ENCODE measurements at regions not wholly inside any gene's neighbourhood (a gene's known extent, or its start where the extent isn't known, plus 50 kb on each side); places are given as distances from the start of the nearest gene placed in this dataset.

DNA sequence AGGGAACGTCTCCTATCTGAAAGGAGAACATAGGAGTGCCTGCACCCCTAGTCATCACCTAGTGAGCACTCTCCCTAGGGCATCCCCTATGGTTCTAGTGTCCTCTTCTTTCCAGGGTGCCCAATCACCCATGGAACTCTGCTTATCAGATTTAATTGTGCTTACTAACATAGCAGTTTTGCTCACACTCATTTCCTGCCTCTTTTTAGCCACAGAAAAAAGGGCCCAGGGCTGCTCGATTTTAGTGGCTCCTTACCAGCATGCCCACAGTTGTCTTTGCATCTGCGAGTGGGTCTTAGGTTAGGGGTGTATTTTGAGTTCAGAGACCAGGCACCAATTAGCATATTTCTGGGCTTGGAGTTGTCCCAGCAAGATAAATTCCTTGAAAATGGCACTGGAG lies 1110.2 kb downstream of the TAF11L14 start:
- intact Hi-C loops (cut with DNase I): no loop called here
- DNase-seq (ENCODE audit: missing footprints) (no peak), ATAC-seq (no peak)

GRCh38 chr5:18745042-18745987 lies 1111.1 kb downstream of the TAF11L14 start:
- intact Hi-C loops (cut with DNase I): no loop called here
- no peak for DNase-seq (ENCODE audit: missing footprints)
- peak; percentile 26 for ATAC-seq

DNA sequence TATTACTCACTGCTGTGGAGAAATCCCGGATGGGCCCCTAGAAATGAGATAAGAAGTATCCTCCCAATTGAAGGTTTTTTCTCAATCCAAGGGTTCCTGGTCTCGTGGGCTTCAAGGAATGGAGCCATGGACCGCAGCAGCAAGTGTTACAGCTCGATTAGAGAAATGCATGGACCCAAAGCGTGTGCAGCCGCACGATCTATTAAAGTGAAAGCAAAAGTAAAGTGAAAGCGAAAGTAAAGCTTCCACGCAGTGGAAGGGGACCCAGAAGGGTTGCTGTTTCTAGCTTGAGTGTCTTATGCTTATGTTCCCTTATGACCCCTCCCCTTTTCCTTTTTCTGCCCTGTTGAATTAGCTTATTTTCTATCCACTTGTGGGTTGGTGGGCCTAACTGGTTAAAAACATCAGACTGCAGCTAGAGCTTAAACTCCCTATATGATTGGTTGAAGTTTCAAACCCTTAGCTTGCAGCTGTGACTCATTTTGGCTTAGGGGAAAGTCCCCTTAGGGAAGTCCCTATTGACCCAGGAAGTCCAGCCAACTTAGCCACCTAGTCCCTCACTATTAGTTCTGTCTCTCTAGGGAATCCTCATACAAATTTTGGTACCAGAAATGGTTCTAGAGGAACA lies 1111.8 kb downstream of the TAF11L14 start:
- intact Hi-C loops (cut with DNase I): no loop called here
- peak; percentile 44 for ATAC-seq
- peak; percentile 58 for DNase-seq (ENCODE audit: missing footprints)

DNA sequence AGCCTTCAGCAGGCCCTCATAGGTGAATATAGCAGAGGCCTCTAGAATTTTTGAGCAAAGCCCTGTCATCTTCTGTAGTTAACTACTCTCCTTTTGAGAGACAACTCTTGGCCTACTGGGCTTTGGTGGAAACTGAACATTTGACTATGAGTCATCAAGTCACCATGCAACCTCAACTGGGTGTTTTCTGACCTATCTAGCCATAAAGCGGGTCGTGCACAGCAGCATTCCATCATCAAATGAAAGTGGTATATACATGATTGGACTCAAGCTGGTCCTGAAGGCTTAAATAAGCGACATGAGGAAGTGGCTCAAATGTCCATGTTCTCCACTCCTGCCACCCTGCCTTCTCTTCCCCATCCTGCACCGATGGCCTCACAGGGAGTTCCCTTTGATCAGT lies 1115.5 kb downstream of the TAF11L14 start:
- DNase-seq (ENCODE audit: missing footprints): no peak
- ATAC-seq: no peak
- intact Hi-C loops (cut with DNase I): no loop called here

GRCh38 chr5:18752317-18752716 lies 1118.1 kb downstream of the TAF11L14 start:
- DNase-seq (ENCODE audit: missing footprints) (no peak), ATAC-seq (no peak)
- intact Hi-C loops (cut with DNase I): no loop called here

DNA sequence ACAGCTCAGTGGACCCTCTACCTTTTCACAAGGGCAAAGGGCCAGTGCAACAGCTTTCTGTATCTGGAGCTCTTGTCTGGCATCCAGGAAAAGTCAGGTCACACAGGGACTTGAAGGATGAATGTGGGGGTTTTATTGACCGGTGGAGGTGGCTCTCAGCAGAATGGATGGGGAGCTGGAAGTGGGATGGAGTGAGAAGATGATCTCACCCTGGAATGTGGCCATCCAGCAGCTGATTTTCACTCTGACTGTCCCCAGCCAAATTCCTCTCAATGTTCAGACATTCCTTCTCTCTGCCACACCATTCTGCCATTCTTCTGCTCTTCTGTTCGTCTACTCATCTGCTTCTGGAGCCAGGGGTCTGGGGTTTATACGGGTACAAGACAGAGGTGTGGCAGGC lies 1119.9 kb downstream of the TAF11L14 start:
- intact Hi-C loops (cut with DNase I): no loop called here
- no peak for ATAC-seq
- no peak for DNase-seq (ENCODE audit: missing footprints)

DNA sequence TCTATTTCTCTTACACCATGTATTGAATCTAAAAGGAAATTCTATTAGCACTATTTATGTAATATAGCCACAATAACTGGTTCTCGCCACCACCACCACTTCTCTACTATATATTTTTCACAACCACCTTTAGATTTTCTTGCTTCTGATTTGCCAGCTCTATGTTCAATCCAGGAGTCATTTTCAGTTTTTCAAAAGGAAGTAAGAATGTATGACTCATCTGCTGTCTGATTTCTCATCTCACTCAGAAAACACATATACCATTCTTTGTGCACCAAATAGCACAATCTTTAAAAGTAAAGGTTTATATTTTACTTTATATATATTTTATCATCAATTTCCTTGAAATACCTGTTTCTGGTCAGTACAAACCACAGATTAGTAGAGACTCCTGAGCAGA lies 1127.5 kb downstream of the TAF11L14 start:
- ATAC-seq (no peak), DNase-seq (ENCODE audit: missing footprints) (no peak)
- intact Hi-C loops (cut with DNase I): no loop called here

GRCh38 chr5:18764161-18764560 lies 1129.9 kb downstream of the TAF11L14 start:
- DNase-seq (ENCODE audit: missing footprints) (no peak), ATAC-seq (no peak)
- intact Hi-C loops (cut with DNase I): no loop called here

DNA sequence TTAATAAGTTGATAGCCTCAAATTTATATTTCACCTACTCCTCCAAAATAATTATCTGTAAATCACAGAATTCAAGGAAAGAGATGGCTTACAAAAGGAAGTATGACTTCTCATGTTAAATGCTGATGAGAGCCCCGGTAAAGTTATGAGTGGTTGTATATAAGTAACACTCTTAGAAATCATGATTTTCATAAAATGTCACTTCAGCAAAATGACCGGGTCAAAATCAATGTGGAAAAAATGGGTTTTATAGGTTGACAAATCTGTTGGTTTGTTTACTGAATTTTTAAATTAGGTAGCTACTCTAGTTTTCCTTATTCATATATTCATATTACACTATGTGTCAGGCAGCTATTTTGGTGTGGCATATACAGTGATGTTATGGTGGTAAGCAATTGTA lies 1131.0 kb downstream of the TAF11L14 start:
- DNase-seq (ENCODE audit: missing footprints): no peak
- no peak for ATAC-seq
- intact Hi-C loops (cut with DNase I): no loop called here

DNA sequence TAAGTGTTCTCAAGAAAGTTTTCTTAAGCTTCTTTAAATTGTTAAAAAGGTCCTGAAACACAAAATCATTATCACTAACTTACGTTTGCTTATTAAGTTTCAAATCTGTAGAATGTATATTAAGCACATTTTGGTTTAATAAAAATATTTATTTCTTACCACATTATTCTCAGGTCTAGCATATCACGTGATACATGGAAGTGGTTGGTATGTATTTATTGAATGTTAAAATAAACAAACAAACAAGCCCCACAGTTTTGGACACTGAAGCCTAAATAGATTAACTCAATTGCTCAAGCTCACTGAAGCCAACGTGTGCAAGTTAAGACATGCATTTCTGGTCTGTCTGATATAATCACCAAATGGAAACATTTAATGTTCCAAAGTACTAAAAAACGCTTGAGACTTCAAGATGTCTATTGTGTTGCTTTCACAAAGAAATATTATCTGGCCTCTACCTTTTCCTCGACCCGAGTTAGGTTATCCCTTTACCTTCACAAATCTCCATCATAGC lies 1136.9 kb downstream of the TAF11L14 start:
- intact Hi-C loops (cut with DNase I): no loop called here
- ATAC-seq (no peak), DNase-seq (ENCODE audit: missing footprints) (no peak)

DNA sequence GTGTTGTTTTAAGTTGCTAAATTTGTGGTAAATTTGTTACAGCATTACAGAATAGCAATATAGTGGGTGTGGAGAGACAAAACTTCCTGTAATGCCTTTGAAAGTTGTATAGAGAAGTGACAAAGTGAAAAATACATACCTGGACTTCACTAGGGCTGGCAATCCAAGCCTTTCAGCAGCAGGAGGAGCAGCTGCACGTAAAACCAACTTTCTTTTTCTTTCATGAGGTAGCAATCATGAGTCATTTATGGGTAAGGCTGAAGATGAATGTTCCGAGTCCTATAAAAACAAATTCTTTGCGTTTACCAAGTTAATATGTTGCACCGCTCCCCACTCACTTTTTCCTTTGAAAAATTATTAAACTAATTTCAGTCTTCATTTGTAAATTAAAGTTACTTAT lies 1138.2 kb downstream of the TAF11L14 start:
- no peak for ATAC-seq
- intact Hi-C loops (cut with DNase I): no loop called here

GRCh38 chr5:18778225-18778624 lies 1144.0 kb downstream of the TAF11L14 start:
- DNase-seq (ENCODE audit: missing footprints) (no peak), ATAC-seq (no peak)
- intact Hi-C loops (cut with DNase I): no loop called here

More for the DNA sequence above, 1138.2 kb downstream of the TAF11L14 start:
- no peak for DNase-seq (ENCODE audit: missing footprints)

- ATAC-seq (no peak), DNase-seq (ENCODE audit: missing footprints) (no peak)
Observed at GRCh38 chr5:18789218-18789998, 1155.1 kb downstream of the TAF11L14 start.

GRCh38 chr5:18792145-18792544 lies 1157.9 kb downstream of the TAF11L14 start:
- DNase-seq (ENCODE audit: missing footprints) (no peak), ATAC-seq (no peak)

More at GRCh38 chr5:18789218-18789998, 1155.1 kb downstream of the TAF11L14 start:
- intact Hi-C loops (cut with DNase I): no loop called here

GRCh38 chr5:18797222-18797621 lies 1163.0 kb downstream of the TAF11L14 start:
- ATAC-seq: no peak
- no peak for DNase-seq (ENCODE audit: missing footprints)
- intact Hi-C loops (cut with DNase I): no loop called here

More at GRCh38 chr5:18792145-18792544, 1157.9 kb downstream of the TAF11L14 start:
- intact Hi-C loops (cut with DNase I): no loop called here

- intact Hi-C loops (cut with DNase I): no loop called here
- DNase-seq (ENCODE audit: missing footprints) (no peak), ATAC-seq (no peak)
Observed at GRCh38 chr5:18798058-18798457, 1163.8 kb downstream of the TAF11L14 start.

DNA sequence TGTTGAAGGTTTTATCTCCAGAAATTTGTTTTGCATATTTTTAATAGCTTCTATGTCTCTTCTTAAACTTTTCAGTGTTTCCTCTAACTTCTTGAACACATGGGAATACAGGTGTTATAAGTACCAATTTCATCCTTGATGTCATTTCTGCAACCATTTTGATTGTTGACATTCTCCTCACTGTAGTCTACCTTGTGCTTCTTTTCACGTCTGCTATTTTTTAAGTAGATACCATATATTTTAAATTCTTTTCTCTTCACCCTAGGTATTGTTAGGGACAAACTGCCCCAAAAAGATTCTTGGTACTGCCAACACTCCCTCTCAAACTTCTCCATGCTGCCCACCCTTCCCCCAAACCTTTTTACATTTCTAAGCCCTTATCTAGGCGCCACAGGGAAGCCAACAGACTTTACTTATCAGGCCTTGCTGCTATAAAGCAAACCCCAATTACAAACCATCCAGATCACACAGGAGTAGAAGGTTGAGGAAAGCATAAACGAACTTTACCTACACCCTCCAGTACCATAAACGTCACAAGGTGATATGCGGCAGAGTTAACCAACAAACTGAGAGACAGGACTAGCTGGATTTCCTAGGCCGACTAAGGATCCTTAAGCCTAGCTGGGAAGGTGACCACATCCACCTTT lies 1165.3 kb downstream of the TAF11L14 start:
- DNase-seq (ENCODE audit: missing footprints) (no peak), ATAC-seq (no peak)
- intact Hi-C loops (cut with DNase I): no loop called here

GRCh38 chr5:18800293-18801025 lies 1166.2 kb downstream of the TAF11L14 start:
- ATAC-seq (no peak), DNase-seq (ENCODE audit: missing footprints) (no peak)
- intact Hi-C loops (cut with DNase I): no loop called here

Data from Right ventricle myocardium inferior (tissue), 1 donor.